BLaER1 (cell line): ENCODE measurements at regions not wholly inside any gene's neighbourhood (a gene's known extent, or its start where the extent isn't known, plus 50 kb on each side); places are given as distances from the start of the nearest gene placed in this dataset.

ENCODE experiments used
- H3K27ac ChIP-seq: shearing (Covaris generic); formaldehyde crosslinking; 2 replicates; pipeline ENCODE4 v1.8.1; 2022
- H3K27me3 ChIP-seq: shearing (Covaris generic); formaldehyde crosslinking; 2 replicates; pipeline ENCODE4 v1.8.1; 2022
- H3K36me3 ChIP-seq: shearing (Covaris generic); formaldehyde crosslinking; 2 replicates; pipeline ENCODE4 v1.8.1; 2022
- H3K4me1 ChIP-seq: shearing (Covaris generic); formaldehyde crosslinking; 2 replicates; pipeline ENCODE4 v1.8.1; 2022
- H3K4me2 ChIP-seq: shearing (Covaris generic); formaldehyde crosslinking; 2 replicates; pipeline ENCODE4 v1.8.1; 2022
- H3K4me3 ChIP-seq: shearing (Covaris generic); formaldehyde crosslinking; 2 replicates; pipeline ENCODE4 v1.8.1; 2022
- H3K9ac ChIP-seq: shearing (Covaris generic); formaldehyde crosslinking; 2 replicates; pipeline ENCODE4 v1.8.1; 2022
- H3K9me3 ChIP-seq: shearing (Covaris generic); formaldehyde crosslinking; 2 replicates; pipeline ENCODE4 v1.8.1; 2022
- H4K20me1 ChIP-seq: shearing (Covaris generic); formaldehyde crosslinking; 2 replicates; pipeline ENCODE4 v1.8.1; 2022
- Cebpa-rat ChIP-seq: shearing (Covaris generic); IDR thresholded peaks from 2 replicates; pipeline ENCODE4 v1.8.1; 2022

- Histone ChIP-seq H3K27ac (no peak overlapping the region), H3K4me1 (peaks cover 14% of the 10 kb centered on the region), H3K9me3 (no peaks in the 10 kb centered on the region), H3K4me2 (no peak overlapping the region), H3K27me3 (no peaks in the 10 kb centered on the region), H3K9ac (no peak overlapping the region), H4K20me1 (no peaks in the 10 kb centered on the region), H3K36me3 (no peaks in the 10 kb centered on the region), H3K4me3 (no peak overlapping the region)
- TF ChIP-seq Cebpa-rat: no peak
These were observed 1433.8 kb upstream of the TENM3 start for GRCh38 chr4:180809439-180809838.

- Histone ChIP-seq H3K36me3 (no peaks in the 10 kb centered on the region), H3K9me3 (no peaks in the 10 kb centered on the region), H3K4me3 (no peak overlapping the region), H3K9ac (no peak overlapping the region), H3K4me2 (peak overlapping the region; percentile 45; the same call in 1 of the 2 replicates), H4K20me1 (no peaks in the 10 kb centered on the region), H3K27me3 (no peaks in the 10 kb centered on the region), H3K4me1 (peaks cover 14% of the 10 kb centered on the region), H3K27ac (no peak overlapping the region)
- no peak for TF ChIP-seq Cebpa-rat
These were observed 1432.6 kb upstream of the TENM3 start for GRCh38 chr4:180810581-180810980.

- no peaks in the 10 kb centered on the region for H3K9me3 ChIP-seq
- H3K4me3 ChIP-seq: no peak overlapping the region
- H3K27ac ChIP-seq: no peak overlapping the region
- no peak for TF ChIP-seq Cebpa-rat
- peak overlapping the region; percentile 45 for H3K4me2 ChIP-seq
- H4K20me1 ChIP-seq: no peaks in the 10 kb centered on the region
- H3K36me3 ChIP-seq: no peaks in the 10 kb centered on the region
- no peaks in the 10 kb centered on the region for H3K27me3 ChIP-seq
- no peak overlapping the region for H3K9ac ChIP-seq
- H3K4me1 ChIP-seq: peaks cover 14% of the 10 kb centered on the region
These were observed 1431.6 kb upstream of the TENM3 start for GRCh38 chr4:180811556-180811955.

- no peaks in the 10 kb centered on the region for H4K20me1 ChIP-seq
- H3K9me3 ChIP-seq: no peaks in the 10 kb centered on the region
- no peak overlapping the region for H3K27ac ChIP-seq
- TF ChIP-seq Cebpa-rat: no peak
- no peak overlapping the region for H3K9ac ChIP-seq
- no peak overlapping the region for H3K4me2 ChIP-seq
- H3K4me1 ChIP-seq: peaks cover 14% of the 10 kb centered on the region
- no peaks in the 10 kb centered on the region for H3K27me3 ChIP-seq
- H3K4me3 ChIP-seq: no peak overlapping the region
- no peaks in the 10 kb centered on the region for H3K36me3 ChIP-seq
These were observed 1430.4 kb upstream of the TENM3 start for GRCh38 chr4:180812783-180813182.

- Histone ChIP-seq H3K4me1 (peaks cover 14% of the 10 kb centered on the region), H3K27ac (no peak overlapping the region), H4K20me1 (no peaks in the 10 kb centered on the region), H3K4me2 (no peak overlapping the region), H3K9me3 (no peaks in the 10 kb centered on the region), H3K36me3 (no peaks in the 10 kb centered on the region), H3K9ac (no peak overlapping the region), H3K27me3 (no peaks in the 10 kb centered on the region), H3K4me3 (no peak overlapping the region)
- TF ChIP-seq Cebpa-rat: no peak
These were observed 1428.3 kb upstream of the TENM3 start for GRCh38 chr4:180814875-180815417.

- Histone ChIP-seq H3K9ac (no peak overlapping the region), H3K4me1 (no peaks in the 10 kb centered on the region), H3K27me3 (no peaks in the 10 kb centered on the region), H4K20me1 (no peaks in the 10 kb centered on the region), H3K27ac (no peak overlapping the region), H3K4me2 (no peak overlapping the region), H3K9me3 (no peaks in the 10 kb centered on the region), H3K36me3 (no peaks in the 10 kb centered on the region), H3K4me3 (no peak overlapping the region)
- no peak for TF ChIP-seq Cebpa-rat
These were observed 1425.7 kb upstream of the TENM3 start for GRCh38 chr4:180817529-180817928.

- Histone ChIP-seq H3K9ac (no peak overlapping the region), H3K4me1 (peaks cover 8% of the 10 kb centered on the region; the same call in 1 of the 2 replicates), H4K20me1 (no peaks in the 10 kb centered on the region), H3K27me3 (no peaks in the 10 kb centered on the region), H3K4me2 (no peak overlapping the region), H3K36me3 (no peaks in the 10 kb centered on the region), H3K4me3 (no peak overlapping the region), H3K27ac (no peak overlapping the region), H3K9me3 (no peaks in the 10 kb centered on the region)
- TF ChIP-seq Cebpa-rat: no peak
These were observed 1420.1 kb upstream of the TENM3 start for GRCh38 chr4:180823108-180823507.

- Histone ChIP-seq H3K27me3 (no peaks in the 10 kb centered on the region), H4K20me1 (no peaks in the 10 kb centered on the region), H3K27ac (peak overlapping the region; percentile 18; the same call in 1 of the 2 replicates), H3K4me2 (peak overlapping the region; percentile 59), H3K4me3 (no peak overlapping the region), H3K9ac (no peak overlapping the region), H3K9me3 (no peaks in the 10 kb centered on the region), H3K4me1 (peaks cover 8% of the 10 kb centered on the region; the same call in 1 of the 2 replicates), H3K36me3 (no peaks in the 10 kb centered on the region)
- no peak for TF ChIP-seq Cebpa-rat
These were observed 1415.8 kb upstream of the TENM3 start for GRCh38 chr4:180827232-180828009.

- Histone ChIP-seq H3K27ac (no peak overlapping the region), H3K9me3 (no peaks in the 10 kb centered on the region), H3K27me3 (no peaks in the 10 kb centered on the region), H3K4me3 (no peak overlapping the region), H4K20me1 (no peaks in the 10 kb centered on the region), H3K36me3 (no peaks in the 10 kb centered on the region), H3K9ac (no peak overlapping the region), H3K4me2 (no peak overlapping the region), H3K4me1 (peaks cover 8% of the 10 kb centered on the region; the same call in 1 of the 2 replicates)
- no peak for TF ChIP-seq Cebpa-rat
These were observed 1414.7 kb upstream of the TENM3 start for GRCh38 chr4:180828455-180829018.

GRCh38 chr4:180832073-180832472, 1411.1 kb upstream of the TENM3 start:
- no peak for TF ChIP-seq Cebpa-rat

More at GRCh38 chr4:180832073-180832472, 1411.1 kb upstream of the TENM3 start:
- no peak overlapping the region for H3K27ac ChIP-seq
- H3K27me3 ChIP-seq: no peaks in the 10 kb centered on the region
- no peak overlapping the region for H3K4me3 ChIP-seq
- H3K4me2 ChIP-seq: no peak overlapping the region
- no peak overlapping the region for H3K9ac ChIP-seq
- no peaks in the 10 kb centered on the region for H3K9me3 ChIP-seq
- peaks cover 6% of the 10 kb centered on the region; the same call in 1 of the 2 replicates for H3K4me1 ChIP-seq
- H4K20me1 ChIP-seq: no peaks in the 10 kb centered on the region
- H3K36me3 ChIP-seq: no peaks in the 10 kb centered on the region
